Subcutaneous abdominal adipose tissue (tissue), 5 donors: ENCODE measurements at regions not wholly inside any gene's neighbourhood (a gene's known extent, or its start where the extent isn't known, plus 50 kb on each side); places are given as distances from the start of the nearest gene placed in this dataset.

Experiments used
- H3K27ac ChIP-seq: one replicate; pipeline ENCODE4 v1.7.0; 2013; ENCODE audit warnings: low read depth, mild to moderate bottlenecking, inconsistent platforms, low read length, moderate library complexity
- H3K27me3 ChIP-seq, 5 donors: one replicate each; pipeline ENCODE4 v1.7.0; 2013; ENCODE audit warnings: low read length in 5 of 5, inconsistent platforms in 1 of 5; ENCODE audit not compliant: control insufficient read depth in 5 of 5, insufficient read depth in 4 of 5
- H3K36me3 ChIP-seq, 5 donors: one replicate each; pipeline ENCODE4 v1.7.0; 2013; ENCODE audit warnings: low read length in 5 of 5; ENCODE audit not compliant: control insufficient read depth in 5 of 5, insufficient read depth in 5 of 5
- H3K4me1 ChIP-seq, 5 donors: one replicate each; pipeline ENCODE4 v1.7.0; 2013; ENCODE audit warnings: low read length in 5 of 5, mild to moderate bottlenecking in 3 of 5, moderate library complexity in 1 of 5; ENCODE audit not compliant: control insufficient read depth in 5 of 5, insufficient read depth in 5 of 5
- H3K4me3 ChIP-seq, 5 donors: one replicate each; pipeline ENCODE4 v1.7.0; 2013; ENCODE audit warnings: low read length in 5 of 5, low read depth in 1 of 5
- H3K9ac ChIP-seq, 5 donors: one replicate each; pipeline ENCODE4 v1.7.0; 2013; ENCODE audit warnings: low read length in 5 of 5, mild to moderate bottlenecking in 4 of 5, moderate library complexity in 3 of 5
- H3K9me3 ChIP-seq, 5 donors: one replicate each; pipeline ENCODE4 v1.7.0; 2013; ENCODE audit warnings: low read length in 5 of 5; ENCODE audit not compliant: control insufficient read depth in 5 of 5
- donor health status: healthy.
- donor health status: healthy.
- donor health status: healthy.
- donor health status: healthy.
- donor health status: healthy.

DNA sequence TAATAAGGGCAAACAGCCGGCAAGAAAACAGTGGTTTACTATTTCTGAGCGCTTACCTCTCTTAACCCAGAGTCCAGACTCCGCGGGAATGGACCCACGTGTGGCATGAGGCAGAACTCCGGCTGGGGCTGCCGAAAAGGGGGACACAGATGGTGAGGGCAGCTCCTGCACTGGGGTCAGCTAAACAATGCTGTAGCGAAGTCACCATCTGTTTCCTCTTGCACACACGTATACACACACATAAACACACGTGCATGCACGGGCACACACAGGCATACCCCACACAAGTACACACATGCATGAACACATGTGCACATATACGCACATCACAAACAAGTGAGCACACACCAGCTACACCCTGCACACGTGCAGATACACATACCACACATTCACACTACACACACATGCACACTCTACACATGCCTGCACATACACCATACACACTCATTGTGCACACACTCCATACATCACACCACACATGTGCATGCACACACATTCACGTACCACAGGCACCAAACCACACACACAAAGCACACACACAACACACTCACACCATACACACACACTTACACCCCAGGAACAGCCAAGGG, 105.9 kb upstream of the ID2 start:
- Histone ChIP-seq H3K4me3 (peak overlapping the region in 1 of 5 donors; percentile 8), H3K27ac (no peak overlapping the region), H3K9me3 (no peaks in the 10 kb centered on the region), H3K36me3 (no peaks in the 10 kb centered on the region), H3K4me1 (peaks cover 0 to 33% (median 18%) of the 10 kb centered on the region in 5 donors), H3K9ac (no peak overlapping the region), H3K27me3 (peaks cover 0 to 3% (median 0%) of the 10 kb centered on the region in 5 donors)

DNA sequence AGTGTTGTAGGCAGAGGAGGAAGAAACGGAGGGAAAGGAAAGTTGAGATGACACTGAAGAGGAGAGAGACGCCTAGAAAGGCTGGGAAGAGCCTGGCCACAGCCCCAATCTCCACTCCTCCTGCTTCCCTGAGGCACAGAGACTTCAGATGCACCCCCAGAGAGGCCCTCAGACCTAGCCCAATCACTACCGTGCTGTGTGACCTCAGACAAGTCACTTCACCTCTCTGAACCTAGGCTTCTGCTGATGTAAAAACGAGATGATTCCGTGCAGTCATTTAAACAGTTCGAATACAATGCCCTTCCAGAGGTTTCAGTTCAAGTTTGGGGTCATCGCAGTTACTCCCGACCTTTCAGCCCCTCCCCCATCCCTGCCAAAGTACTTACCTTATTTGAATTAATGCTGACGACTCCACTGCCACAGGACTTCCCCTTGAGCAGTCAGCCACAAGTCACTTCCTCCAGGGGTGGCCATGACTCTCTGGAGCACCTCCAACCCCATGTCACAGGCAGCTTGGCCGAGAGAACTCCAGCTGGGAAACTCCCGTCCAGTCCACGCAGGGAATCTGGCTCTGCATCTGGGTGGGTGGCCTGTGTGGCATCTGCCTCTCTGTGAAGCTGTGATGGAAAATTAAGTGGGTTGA, 105.2 kb upstream of the ID2 start:
- Histone ChIP-seq H3K27me3 (peaks cover 0 to 3% (median 0%) of the 10 kb centered on the region in 5 donors), H3K27ac (no peak overlapping the region), H3K36me3 (no peaks in the 10 kb centered on the region), H3K4me1 (peaks cover 0 to 33% (median 18%) of the 10 kb centered on the region in 5 donors), H3K9ac (no peak overlapping the region), H3K4me3 (no peak overlapping the region), H3K9me3 (no peaks in the 10 kb centered on the region)

- H3K27ac ChIP-seq = no peak overlapping the region
- H3K36me3 ChIP-seq = no peaks in the 10 kb centered on the region
- H3K4me1 ChIP-seq = peaks cover 0 to 33% (median 18%) of the 10 kb centered on the region in 5 donors
- no peak overlapping the region for H3K9ac ChIP-seq
- H3K9me3 ChIP-seq = no peaks in the 10 kb centered on the region
- no peak overlapping the region for H3K4me3 ChIP-seq
- peaks cover 0 to 3% (median 0%) of the 10 kb centered on the region in 5 donors for H3K27me3 ChIP-seq
Measured at GRCh38 chr2:8577573-8577972, 104.3 kb upstream of the ID2 start.

- peaks cover 0 to 3% (median 0%) of the 10 kb centered on the region in 5 donors for H3K27me3 ChIP-seq
- H3K4me1 ChIP-seq = peaks cover 0 to 43% (median 23%) of the 10 kb centered on the region in 5 donors
Measured at GRCh38 chr2:8578335-8579244, 103.3 kb upstream of the ID2 start.

GRCh38 chr2:8579485-8580085, 102.3 kb upstream of the ID2 start:
- H3K4me1 ChIP-seq = peaks cover 0 to 48% (median 28%) of the 10 kb centered on the region in 5 donors
- H3K9ac ChIP-seq = no peak overlapping the region
- H3K4me3 ChIP-seq = no peak overlapping the region
- no peaks in the 10 kb centered on the region for H3K9me3 ChIP-seq
- H3K27me3 ChIP-seq = peaks cover 0 to 3% (median 0%) of the 10 kb centered on the region in 5 donors
- no peaks in the 10 kb centered on the region for H3K36me3 ChIP-seq
- no peak overlapping the region for H3K27ac ChIP-seq

More at GRCh38 chr2:8578335-8579244, 103.3 kb upstream of the ID2 start:
- no peaks in the 10 kb centered on the region for H3K9me3 ChIP-seq
- no peaks in the 10 kb centered on the region for H3K36me3 ChIP-seq
- H3K4me3 ChIP-seq = no peak overlapping the region
- H3K9ac ChIP-seq = no peak overlapping the region
- no peak overlapping the region for H3K27ac ChIP-seq

DNA sequence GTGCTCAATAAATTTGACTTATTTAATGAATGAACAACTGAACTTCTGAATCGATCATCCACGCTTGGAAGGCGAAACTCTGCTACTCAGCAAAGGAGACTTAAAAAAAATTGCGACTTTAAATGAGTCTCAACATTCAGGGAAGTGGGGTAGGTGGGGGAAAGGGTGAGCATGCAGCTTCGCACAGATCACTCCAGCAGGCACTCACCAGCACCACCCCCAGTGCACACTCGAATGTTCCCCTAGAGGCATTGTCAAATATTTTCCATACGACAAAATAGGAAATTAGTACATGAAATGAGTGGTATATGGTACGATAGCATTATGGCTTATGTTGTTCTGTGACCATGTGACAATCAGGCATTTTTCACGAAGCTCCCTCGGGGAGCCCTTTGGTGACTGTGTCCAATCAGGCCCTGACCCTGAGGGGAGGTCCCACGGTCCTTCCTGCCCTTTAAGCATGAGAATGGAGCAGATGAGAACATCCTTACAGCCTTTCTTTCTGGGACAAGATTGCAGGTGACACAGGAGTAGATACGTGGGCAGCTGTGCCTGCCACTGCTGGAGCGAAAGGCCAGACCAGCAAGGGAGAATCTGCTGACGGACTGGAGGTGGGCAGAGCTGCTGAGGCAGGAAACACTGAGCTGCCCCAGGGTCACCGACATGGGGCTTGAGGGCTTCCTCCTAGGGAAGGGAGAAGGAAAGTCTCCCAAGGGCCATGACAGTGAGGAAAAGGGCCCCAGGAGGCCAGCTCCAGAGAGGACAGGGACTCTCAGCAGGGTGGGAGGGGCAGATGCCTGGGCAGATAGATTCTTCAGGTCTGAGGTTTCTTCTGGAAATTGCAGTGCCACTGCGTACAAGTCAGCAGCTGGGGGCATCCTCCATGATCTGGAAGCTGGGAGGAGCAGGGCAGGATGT, 101.3 kb upstream of the ID2 start:
- no peak overlapping the region for H3K9ac ChIP-seq
- H3K4me1 ChIP-seq = peaks cover 0 to 40% (median 20%) of the 10 kb centered on the region in 5 donors

GRCh38 chr2:8581234-8581561, 100.7 kb upstream of the ID2 start:
- Histone ChIP-seq H3K36me3 (no peaks in the 10 kb centered on the region), H3K9ac (no peak overlapping the region), H3K4me1 (peaks cover 0 to 34% (median 14%) of the 10 kb centered on the region in 5 donors)

More for the DNA sequence above, 101.3 kb upstream of the ID2 start:
- no peak overlapping the region for H3K4me3 ChIP-seq
- no peaks in the 10 kb centered on the region for H3K36me3 ChIP-seq
- H3K27ac ChIP-seq = no peak overlapping the region
- H3K27me3 ChIP-seq = peaks cover 0 to 3% (median 0%) of the 10 kb centered on the region in 5 donors
- no peaks in the 10 kb centered on the region for H3K9me3 ChIP-seq

DNA sequence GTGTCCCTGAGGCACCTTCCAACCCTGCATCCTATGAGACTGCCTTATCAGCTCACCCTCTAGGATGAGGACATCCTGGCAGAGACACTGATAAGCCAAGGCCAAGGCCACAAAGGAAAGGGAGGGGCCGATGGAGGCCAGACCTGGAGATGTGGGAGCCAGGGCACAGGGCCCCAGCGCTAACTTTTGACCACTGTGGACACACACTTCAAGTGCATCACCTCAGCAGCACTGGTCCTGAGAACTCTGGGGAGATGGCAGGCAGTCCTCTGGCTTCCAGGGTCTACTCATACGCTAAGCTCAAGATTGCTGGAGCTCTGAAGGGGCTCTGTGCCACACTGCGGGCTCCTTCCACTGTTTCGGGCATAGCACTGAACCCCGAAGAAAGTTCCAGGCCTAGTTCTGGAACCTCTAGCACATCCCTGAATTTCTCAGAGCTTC, 100.2 kb upstream of the ID2 start:
- no peak overlapping the region for H3K27ac ChIP-seq

More at GRCh38 chr2:8581234-8581561, 100.7 kb upstream of the ID2 start:
- Histone ChIP-seq H3K9me3 (no peaks in the 10 kb centered on the region), H3K27me3 (peaks cover 0 to 5% (median 0%) of the 10 kb centered on the region in 5 donors), H3K27ac (no peak overlapping the region), H3K4me3 (no peak overlapping the region)

DNA sequence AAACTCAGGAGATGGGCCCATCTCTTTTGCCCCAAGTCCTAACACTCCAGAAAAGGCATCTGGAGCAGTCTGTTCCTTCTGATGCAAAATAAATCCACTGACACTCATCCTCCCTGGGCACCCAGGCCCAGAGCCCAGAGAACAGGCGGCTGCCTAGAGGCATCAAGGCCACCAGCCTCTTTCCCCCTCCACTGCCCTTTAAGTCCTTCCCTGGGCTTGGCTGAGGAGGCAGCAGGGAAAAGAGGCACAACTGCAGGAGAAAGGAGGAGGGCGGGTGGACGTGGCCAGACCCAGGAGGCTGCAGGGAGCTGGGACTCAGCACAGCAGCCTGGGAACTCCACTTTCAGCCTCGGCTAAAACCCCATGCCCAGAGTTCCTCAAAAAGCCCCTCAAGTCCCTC, 99.7 kb upstream of the ID2 start:
- Histone ChIP-seq H3K9ac (no peak overlapping the region), H3K27me3 (peaks cover 0 to 9% (median 6%) of the 10 kb centered on the region in 5 donors), H3K4me3 (no peak overlapping the region), H3K36me3 (no peaks in the 10 kb centered on the region), H3K27ac (no peak overlapping the region), H3K4me1 (peaks cover 0 to 34% (median 10%) of the 10 kb centered on the region in 5 donors), H3K9me3 (no peaks in the 10 kb centered on the region)

More for the DNA sequence above, 100.2 kb upstream of the ID2 start:
- Histone ChIP-seq H3K27me3 (peaks cover 0 to 8% (median 3%) of the 10 kb centered on the region in 5 donors), H3K9me3 (no peaks in the 10 kb centered on the region), H3K4me1 (peaks cover 0 to 34% (median 10%) of the 10 kb centered on the region in 5 donors), H3K4me3 (no peak overlapping the region), H3K36me3 (no peaks in the 10 kb centered on the region), H3K9ac (no peak overlapping the region)
